ENCODE measurements at regions not wholly inside any gene's neighbourhood (a gene's known extent, or its start where the extent isn't known, plus 50 kb on each side); places are given as distances from the start of the nearest gene placed in this dataset.

- TF ChIP-seq CTCF (IDR thresholded peaks at IDR 0.05), result no peak
- H3K27ac Mint-ChIP-seq, result no peak overlapping the region
- no peaks in the 10 kb centered on the region for H3K27me3 Mint-ChIP-seq (ENCODE audit: insufficient read depth)
- DNase-seq, result no peak
- 0 out of 2 replicates have a peak, but pooled peaks cover 3% of the 10 kb centered on the region for H3K36me3 Mint-ChIP-seq (ENCODE audit: low read depth)
- peaks cover 6% of the 10 kb centered on the region; the same call in 1 of the 2 replicates for H3K4me1 Mint-ChIP-seq (ENCODE audit: low read depth)
- H3K9me3 Mint-ChIP-seq, result no peaks in the 10 kb centered on the region
- H3K4me3 Mint-ChIP-seq, result no peak overlapping the region
These were observed 50.5 kb upstream of the ZNF438 start for GRCh38 chr10:31081937-31082840.

DNA sequence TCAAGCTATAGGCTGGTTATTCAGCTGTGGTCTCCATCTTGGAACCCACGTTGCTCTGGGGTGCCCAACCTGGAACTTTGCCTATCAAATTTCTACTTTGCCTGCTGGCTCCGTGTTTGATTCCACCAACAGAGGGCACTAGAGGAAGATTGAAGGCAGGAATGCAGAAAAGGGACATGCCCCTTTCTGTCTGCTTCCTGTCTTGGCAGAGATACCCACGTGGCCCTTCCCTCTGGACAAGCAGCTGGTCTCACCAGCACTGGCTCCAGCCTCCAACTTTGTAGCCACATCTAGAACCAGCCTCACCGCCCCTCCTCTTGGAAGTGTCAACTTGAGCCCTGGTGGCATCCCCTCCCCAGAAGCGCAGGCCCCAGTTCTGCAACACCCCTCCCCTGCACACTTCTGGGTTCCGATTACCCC is 52.1 kb upstream of the ZNF438 start:
- peak; percentile 76 for TF ChIP-seq CTCF (IDR thresholded peaks at IDR 0.05)
- Mint-ChIP-seq H3K27me3 (ENCODE audit: insufficient read depth) (no peaks in the 10 kb centered on the region), H3K4me1 (ENCODE audit: low read depth) (peaks cover 6% of the 10 kb centered on the region; the same call in 1 of the 2 replicates), H3K27ac (peak overlapping the region; percentile 22; the same call in 1 of the 2 replicates), H3K4me3 (no peak overlapping the region), H3K9me3 (no peaks in the 10 kb centered on the region), H3K36me3 (ENCODE audit: low read depth) (no peaks in the 10 kb centered on the region)
- peak; percentile 63 for DNase-seq

GRCh38 chr10:31087011-31087410 is 55.3 kb upstream of the ZNF438 start:
- no peaks in the 10 kb centered on the region for H3K36me3 Mint-ChIP-seq (ENCODE audit: low read depth)
- no peaks in the 10 kb centered on the region for H3K9me3 Mint-ChIP-seq
- no peak overlapping the region for H3K27ac Mint-ChIP-seq
- H3K27me3 Mint-ChIP-seq (ENCODE audit: insufficient read depth), result no peaks in the 10 kb centered on the region
- no peak for DNase-seq
- no peak for TF ChIP-seq CTCF (IDR thresholded peaks at IDR 0.05)
- no peak overlapping the region for H3K4me3 Mint-ChIP-seq
- H3K4me1 Mint-ChIP-seq (ENCODE audit: low read depth), result peaks cover 6% of the 10 kb centered on the region; the same call in 1 of the 2 replicates

- no peak overlapping the region for H3K4me3 Mint-ChIP-seq
- H3K9me3 Mint-ChIP-seq, result no peaks in the 10 kb centered on the region
- no peak overlapping the region for H3K27ac Mint-ChIP-seq
- no peaks in the 10 kb centered on the region for H3K27me3 Mint-ChIP-seq (ENCODE audit: insufficient read depth)
- no peak for TF ChIP-seq CTCF (IDR thresholded peaks at IDR 0.05)
- no peaks in the 10 kb centered on the region for H3K36me3 Mint-ChIP-seq (ENCODE audit: low read depth)
- no peak for DNase-seq
- peaks cover 6% of the 10 kb centered on the region; the same call in 1 of the 2 replicates for H3K4me1 Mint-ChIP-seq (ENCODE audit: low read depth)
These were observed 56.2 kb upstream of the ZNF438 start for GRCh38 chr10:31087851-31088250.

GRCh38 chr10:31090894-31091607 is 59.4 kb upstream of the ZNF438 start:
- no peak for DNase-seq
- Mint-ChIP-seq H3K36me3 (ENCODE audit: low read depth) (no peaks in the 10 kb centered on the region), H3K9me3 (no peaks in the 10 kb centered on the region), H3K4me3 (no peak overlapping the region), H3K27ac (no peak overlapping the region), H3K27me3 (ENCODE audit: insufficient read depth) (no peaks in the 10 kb centered on the region), H3K4me1 (ENCODE audit: low read depth) (no peaks in the 10 kb centered on the region)
- no peak for TF ChIP-seq CTCF (IDR thresholded peaks at IDR 0.05)
